Type B pancreatic cell (in vitro differentiated cells): ENCODE measurements at regions not wholly inside any gene's neighbourhood (a gene's known extent, or its start where the extent isn't known, plus 50 kb on each side); places are given as distances from the start of the nearest gene placed in this dataset.
"Not testable (repeated sequence)": the region's sequence is repeated elsewhere in the genome, so short reads cannot be mapped to it uniquely, and the experiment has no call there.

ENCODE experiments used
- DNase-seq: peaks from one replicate; pipeline ENCODE4 v3.0.0; 2021; ENCODE audit warnings: mixed read lengths; ENCODE audit not compliant: unreplicated experiment; ENCODE audit errors: extremely low spot score
- H3K27ac Mint-ChIP-seq: 2 replicates; pipeline ENCODE4 v1.8.0; 2021; ENCODE audit warnings: mild to moderate bottlenecking, mixed read lengths
- H3K27me3 Mint-ChIP-seq: 2 replicates; pipeline ENCODE4 v1.8.0; 2021; ENCODE audit warnings: mixed read lengths
- H3K36me3 Mint-ChIP-seq: 2 replicates; pipeline ENCODE4 v1.8.0; 2021; ENCODE audit warnings: mixed read lengths
- H3K4me1 Mint-ChIP-seq: one replicate; pipeline ENCODE4 v1.8.0; 2021; ENCODE audit warnings: mixed read lengths; ENCODE audit not compliant: unreplicated experiment
- H3K4me3 Mint-ChIP-seq: 2 replicates; pipeline ENCODE4 v1.8.0; 2021; ENCODE audit warnings: mild to moderate bottlenecking, mixed read lengths
- H3K9me3 Mint-ChIP-seq: 2 replicates; pipeline ENCODE4 v1.8.0; 2021; ENCODE audit warnings: mixed read lengths
- CTCF ChIP-seq: fragments of 200-600 bp; sonication (generic); conservative IDR thresholded peaks from 2 replicates; pipeline ENCODE4 v1.5.0; 2021; ENCODE audit warnings: antibody characterized with exemption, mild to moderate bottlenecking

GRCh38 chr4:130753926-130754325 lies 1658.0 kb downstream of the C4orf33 start:
- Mint-ChIP-seq H3K27me3 (no peaks in the 10 kb centered on the region), H3K4me3 (no peak overlapping the region), H3K9me3 (no peaks in the 10 kb centered on the region), H3K27ac (no peak overlapping the region), H3K4me1 (no peaks in the 10 kb centered on the region), H3K36me3 (no peaks in the 10 kb centered on the region)
- no peak for TF ChIP-seq CTCF
- DNase-seq: no peak

- H3K27ac Mint-ChIP-seq: no peak overlapping the region
- no peaks in the 10 kb centered on the region for H3K27me3 Mint-ChIP-seq
- H3K4me3 Mint-ChIP-seq: no peak overlapping the region
- no peak for DNase-seq
- no peaks in the 10 kb centered on the region for H3K9me3 Mint-ChIP-seq
- no peak for TF ChIP-seq CTCF
- H3K4me1 Mint-ChIP-seq: peaks cover 6% of the 10 kb centered on the region
- no peaks in the 10 kb centered on the region for H3K36me3 Mint-ChIP-seq
These were observed 1664.3 kb downstream of the C4orf33 start for GRCh38 chr4:130760246-130760645.

GRCh38 chr4:130767384-130767783 lies 1671.4 kb downstream of the C4orf33 start:
- H3K4me1 Mint-ChIP-seq, H3K36me3 Mint-ChIP-seq, DNase-seq, H3K4me3 Mint-ChIP-seq, H3K9me3 Mint-ChIP-seq, H3K27me3 Mint-ChIP-seq, H3K27ac Mint-ChIP-seq: not testable (repeated sequence)

- not testable (repeated sequence) for H3K36me3 Mint-ChIP-seq, H3K27ac Mint-ChIP-seq, H3K27me3 Mint-ChIP-seq, H3K9me3 Mint-ChIP-seq, H3K4me1 Mint-ChIP-seq, H3K4me3 Mint-ChIP-seq, DNase-seq
These were observed 1677.0 kb downstream of the C4orf33 start for GRCh38 chr4:130772966-130773365.

- H3K4me3 Mint-ChIP-seq: no peak overlapping the region
- H3K4me1 Mint-ChIP-seq: no peaks in the 10 kb centered on the region
- DNase-seq: no peak
- no peaks in the 10 kb centered on the region for H3K27me3 Mint-ChIP-seq
- no peaks in the 10 kb centered on the region for H3K36me3 Mint-ChIP-seq
- peak; percentile 76 for TF ChIP-seq CTCF
- H3K9me3 Mint-ChIP-seq: peaks cover 8% of the 10 kb centered on the region
- H3K27ac Mint-ChIP-seq: no peak overlapping the region
These were observed 1712.5 kb downstream of the C4orf33 start for GRCh38 chr4:130808492-130808891.

- Mint-ChIP-seq H3K4me3 (no peak overlapping the region), H3K27ac (no peak overlapping the region), H3K9me3 (peaks cover 11% of the 10 kb centered on the region), H3K4me1 (no peaks in the 10 kb centered on the region), H3K36me3 (no peaks in the 10 kb centered on the region), H3K27me3 (no peaks in the 10 kb centered on the region)
- TF ChIP-seq CTCF: no peak
- DNase-seq: no peak
These were observed 1716.3 kb downstream of the C4orf33 start for GRCh38 chr4:130812117-130812765.

GRCh38 chr4:130814896-130815295 lies 1718.9 kb downstream of the C4orf33 start:
- H3K4me3 Mint-ChIP-seq: no peak overlapping the region
- H3K27me3 Mint-ChIP-seq: no peaks in the 10 kb centered on the region
- peaks cover 11% of the 10 kb centered on the region for H3K9me3 Mint-ChIP-seq
- no peaks in the 10 kb centered on the region for H3K36me3 Mint-ChIP-seq
- TF ChIP-seq CTCF: no peak
- no peak for DNase-seq
- H3K27ac Mint-ChIP-seq: no peak overlapping the region
- no peaks in the 10 kb centered on the region for H3K4me1 Mint-ChIP-seq
